ENCODE measurements at regions not wholly inside any gene's neighbourhood (a gene's known extent, or its start where the extent isn't known, plus 50 kb on each side); places are given as distances from the start of the nearest gene placed in this dataset.

DNA sequence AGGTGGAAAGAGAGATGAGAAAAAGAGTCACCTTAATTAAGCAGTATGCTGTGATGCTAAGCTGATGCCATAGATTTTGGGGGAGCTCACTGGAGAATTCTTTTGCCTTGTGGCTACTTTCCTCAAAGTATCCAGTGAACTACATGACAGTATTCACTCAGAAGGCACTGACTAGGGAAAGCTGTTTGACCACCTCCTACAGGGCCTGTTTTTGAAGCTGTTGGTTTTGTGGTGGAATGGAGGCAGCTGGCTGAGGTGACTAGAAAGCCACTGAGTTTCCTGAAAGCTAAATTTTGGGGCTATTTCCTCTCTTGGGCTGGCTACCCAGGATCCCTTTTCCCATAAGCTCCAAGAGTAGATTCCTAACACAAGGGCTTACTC is 124.8 kb upstream of the EOLA2 start:
- Mint-ChIP-seq H3K9me3 (peaks cover 0 to 2% (median 0%) of the 10 kb centered on the region in 11 donors), H3K4me1 (no peaks in the 10 kb centered on the region), H3K27ac (no peak overlapping the region), H3K27me3 (peaks cover 0 to 8% (median 3%) of the 10 kb centered on the region in 5 donors), H3K36me3 (no peaks in the 10 kb centered on the region), H3K4me3 (no peak overlapping the region)
- Histone ChIP-seq H3K27ac (ENCODE audit: low read depth, low read length) (no peak overlapping the region), H3K4me3 (ENCODE audit: low read length) (no peak overlapping the region), H3K9me3 (ENCODE audit: control insufficient read depth in 2 of 3, low read length in 3 of 3) (no peaks in the 10 kb centered on the region), H3K36me3 (ENCODE audit: control insufficient read depth in 2 of 3, insufficient read depth in 3 of 3, low read length in 3 of 3) (no peaks in the 10 kb centered on the region), H3K27me3 (ENCODE audit: control insufficient read depth in 2 of 2, insufficient read depth in 2 of 2, low read length in 2 of 2) (no peaks in the 10 kb centered on the region), H3K4me1 (ENCODE audit: control insufficient read depth in 2 of 2, insufficient read depth in 2 of 2, low read length in 2 of 2) (no peaks in the 10 kb centered on the region)
- DNase-seq (no peak), ATAC-seq (no peak)
- POLR2A ChIA-PET, result interaction anchor here (0.6 kb wide), 1 partner anchor 672 kb away, joined by 3 read pairs; no protein-coding TSS in a partner anchor
- intact Hi-C loops (cut with micrococcal nuclease), result no loop called here
- CTCF ChIA-PET, result no interaction called here

- Histone ChIP-seq H3K27ac (ENCODE audit: low read depth, low read length) (no peak overlapping the region), H3K36me3 (ENCODE audit: control insufficient read depth in 2 of 3, insufficient read depth in 3 of 3, low read length in 3 of 3) (no peaks in the 10 kb centered on the region), H3K4me1 (ENCODE audit: control insufficient read depth in 2 of 2, insufficient read depth in 2 of 2, low read length in 2 of 2) (no peaks in the 10 kb centered on the region), H3K27me3 (ENCODE audit: control insufficient read depth in 2 of 2, insufficient read depth in 2 of 2, low read length in 2 of 2) (no peaks in the 10 kb centered on the region), H3K4me3 (ENCODE audit: low read length) (no peak overlapping the region), H3K9me3 (ENCODE audit: control insufficient read depth in 2 of 3, low read length in 3 of 3) (no peaks in the 10 kb centered on the region)
- Mint-ChIP-seq H3K4me3 (no peak overlapping the region), H3K36me3 (no peaks in the 10 kb centered on the region), H3K27me3 (peaks cover 0 to 8% (median 3%) of the 10 kb centered on the region in 5 donors), H3K4me1 (no peaks in the 10 kb centered on the region), H3K9me3 (peaks cover 0 to 2% (median 0%) of the 10 kb centered on the region in 11 donors), H3K27ac (no peak overlapping the region)
- ATAC-seq (peak; percentile 29), DNase-seq (no peak)
- CTCF ChIA-PET, result no interaction called here
- intact Hi-C loops (cut with micrococcal nuclease), result no loop called here
- POLR2A ChIA-PET, result no interaction called here
Measured at GRCh38 chrX:150063674-150064073, 125.4 kb upstream of the EOLA2 start.

DNA sequence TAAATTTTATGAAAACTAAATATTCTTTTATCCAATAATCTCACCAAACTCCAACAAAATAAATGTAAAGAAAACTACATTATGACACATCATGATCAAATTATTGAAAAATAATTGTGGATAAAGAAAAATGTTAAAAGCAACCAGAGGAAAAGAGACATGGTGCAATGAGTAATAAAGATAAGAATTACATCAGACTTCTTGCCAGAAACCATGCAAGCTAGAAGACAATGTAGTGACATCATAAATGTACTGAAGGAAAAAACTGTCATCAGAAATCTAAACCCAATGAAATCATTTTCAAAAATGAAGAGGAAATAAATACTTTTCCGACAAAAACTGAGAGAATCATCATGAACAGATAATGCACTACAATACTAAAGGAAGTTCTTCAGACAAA is 135.9 kb upstream of the EOLA2 start:
- H3K27ac Mint-ChIP-seq, result no peak overlapping the region
- no peak for ATAC-seq
- intact Hi-C loops (cut with micrococcal nuclease), result no loop called here

DNA sequence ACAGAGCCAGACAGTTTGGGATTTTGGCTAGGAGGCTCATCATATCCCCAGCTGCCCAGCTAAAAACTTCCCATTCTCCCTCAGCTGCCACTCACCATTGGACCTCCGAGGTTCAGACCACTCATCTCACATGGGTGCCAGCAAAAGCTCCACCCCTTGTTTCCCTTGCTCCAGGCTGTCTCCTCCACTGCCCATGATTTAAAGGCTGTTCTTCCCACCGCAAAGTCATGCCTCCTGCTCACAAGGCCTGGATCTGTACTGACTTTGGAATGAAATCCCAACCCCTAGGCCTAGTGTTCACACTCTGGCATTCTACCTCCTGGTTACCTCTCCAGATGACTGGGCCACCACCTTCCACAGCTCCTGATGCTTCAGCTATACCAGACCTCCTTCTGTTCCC is 142.2 kb upstream of the EOLA2 start:
- DNase-seq (no peak), ATAC-seq (no peak)
- Mint-ChIP-seq H3K4me3 (no peak overlapping the region), H3K27ac (no peak overlapping the region), H3K4me1 (no peaks in the 10 kb centered on the region), H3K9me3 (no peaks in the 10 kb centered on the region), H3K36me3 (no peaks in the 10 kb centered on the region), H3K27me3 (peaks cover 0 to 6% (median 0%) of the 10 kb centered on the region in 5 donors)
- no peaks in the 10 kb centered on the region for H3K4me1 ChIP-seq (ENCODE audit: control insufficient read depth in 2 of 2, insufficient read depth in 2 of 2, low read length in 2 of 2)
- no peaks in the 10 kb centered on the region for H3K27me3 ChIP-seq (ENCODE audit: control insufficient read depth in 2 of 2, insufficient read depth in 2 of 2, low read length in 2 of 2)
- intact Hi-C loops (cut with micrococcal nuclease), result no loop called here
- H3K9me3 ChIP-seq (ENCODE audit: control insufficient read depth in 2 of 3, low read length in 3 of 3), result no peaks in the 10 kb centered on the region
- ChIA-PET CTCF (no interaction called here), POLR2A (no interaction called here)
- H3K4me3 ChIP-seq (ENCODE audit: low read length), result no peak overlapping the region
- no peak overlapping the region for H3K27ac ChIP-seq (ENCODE audit: low read depth, low read length)
- no peaks in the 10 kb centered on the region for H3K36me3 ChIP-seq (ENCODE audit: control insufficient read depth in 2 of 3, insufficient read depth in 3 of 3, low read length in 3 of 3)

More for the DNA sequence above, 135.9 kb upstream of the EOLA2 start:
- Mint-ChIP-seq H3K9me3 (peaks cover 0 to 4% (median 0%) of the 10 kb centered on the region in 11 donors), H3K4me3 (no peak overlapping the region), H3K4me1 (no peaks in the 10 kb centered on the region), H3K27me3 (peaks cover 5 to 15% (median 8%) of the 10 kb centered on the region in 5 donors), H3K36me3 (peaks cover 0 to 3% (median 0%) of the 10 kb centered on the region in 5 donors)
- Histone ChIP-seq H3K27ac (ENCODE audit: low read depth, low read length) (no peak overlapping the region), H3K27me3 (ENCODE audit: control insufficient read depth in 2 of 2, insufficient read depth in 2 of 2, low read length in 2 of 2) (no peaks in the 10 kb centered on the region), H3K4me3 (ENCODE audit: low read length) (no peak overlapping the region), H3K36me3 (ENCODE audit: control insufficient read depth in 2 of 3, insufficient read depth in 3 of 3, low read length in 3 of 3) (no peaks in the 10 kb centered on the region), H3K9me3 (ENCODE audit: control insufficient read depth in 2 of 3, low read length in 3 of 3) (no peaks in the 10 kb centered on the region), H3K4me1 (ENCODE audit: control insufficient read depth in 2 of 2, insufficient read depth in 2 of 2, low read length in 2 of 2) (no peaks in the 10 kb centered on the region)
- DNase-seq, result no peak
- ChIA-PET CTCF (no interaction called here), POLR2A (no interaction called here)

DNA sequence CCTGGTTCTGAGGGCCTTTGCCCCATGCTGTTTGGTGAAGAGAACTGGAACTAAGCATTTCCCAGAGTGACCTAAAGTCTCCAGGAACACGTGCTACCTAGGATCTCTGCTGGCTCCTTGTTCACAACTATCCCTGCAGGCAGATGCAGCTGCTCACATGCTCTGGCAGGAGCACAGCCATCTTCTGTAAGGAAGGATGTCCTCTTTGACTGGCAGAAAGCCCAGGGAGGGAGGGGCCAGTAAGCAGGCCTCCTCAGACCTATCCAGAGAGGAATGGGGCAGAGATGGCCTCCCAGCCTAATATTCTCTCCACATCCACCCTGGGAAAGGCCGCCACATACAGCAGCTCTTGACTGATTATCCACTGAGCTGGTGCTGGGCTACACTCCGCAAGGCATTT is 142.8 kb upstream of the EOLA2 start:
- no peak for ATAC-seq
- Histone ChIP-seq H3K9me3 (ENCODE audit: control insufficient read depth in 2 of 3, low read length in 3 of 3) (no peaks in the 10 kb centered on the region), H3K4me1 (ENCODE audit: control insufficient read depth in 2 of 2, insufficient read depth in 2 of 2, low read length in 2 of 2) (no peaks in the 10 kb centered on the region)

DNA sequence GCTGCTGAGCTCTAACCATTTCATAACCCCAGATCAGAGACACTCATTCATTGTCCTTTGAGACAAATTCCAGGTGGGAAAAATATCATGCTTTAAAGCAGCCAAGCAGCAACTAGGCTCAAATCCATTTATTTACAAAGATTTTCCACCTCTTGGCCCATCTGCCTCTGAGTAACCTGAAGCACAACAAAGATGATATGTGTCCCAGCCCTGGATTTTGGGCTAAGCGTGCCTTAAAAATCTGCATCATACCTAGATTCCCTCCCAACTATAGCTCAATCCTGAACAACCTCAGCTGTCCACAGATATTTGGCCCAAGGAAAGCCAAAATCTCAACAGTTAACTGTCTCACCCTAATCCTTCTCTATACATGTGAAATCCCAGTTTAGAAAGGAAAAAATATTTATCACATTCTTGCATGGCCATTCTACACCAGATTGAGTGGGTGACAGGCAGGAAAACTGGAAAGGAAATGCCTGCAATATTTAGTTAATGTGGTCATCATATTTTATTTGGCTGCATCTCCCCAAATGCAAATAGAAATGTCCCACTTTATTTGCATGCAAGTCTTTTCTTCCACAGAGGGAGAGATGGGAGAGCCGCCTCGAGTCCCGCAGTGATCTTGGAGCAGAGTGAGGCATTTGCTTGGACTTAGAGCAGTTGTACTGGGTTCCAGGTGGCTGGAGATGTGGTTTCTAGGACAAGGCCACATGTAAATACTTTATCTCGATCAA is 146.4 kb upstream of the EOLA2 start:
- Histone ChIP-seq H3K4me1 (ENCODE audit: control insufficient read depth in 2 of 2, insufficient read depth in 2 of 2, low read length in 2 of 2) (no peaks in the 10 kb centered on the region), H3K27ac (ENCODE audit: low read depth, low read length) (no peak overlapping the region), H3K4me3 (ENCODE audit: low read length) (no peak overlapping the region), H3K36me3 (ENCODE audit: control insufficient read depth in 2 of 3, insufficient read depth in 3 of 3, low read length in 3 of 3) (no peaks in the 10 kb centered on the region), H3K9me3 (ENCODE audit: control insufficient read depth in 2 of 3, low read length in 3 of 3) (no peaks in the 10 kb centered on the region), H3K27me3 (ENCODE audit: control insufficient read depth in 2 of 2, insufficient read depth in 2 of 2, low read length in 2 of 2) (no peaks in the 10 kb centered on the region)
- Mint-ChIP-seq H3K4me3 (no peak overlapping the region), H3K4me1 (peaks cover 0 to 3% (median 0%) of the 10 kb centered on the region in 7 donors), H3K36me3 (no peaks in the 10 kb centered on the region), H3K9me3 (no peaks in the 10 kb centered on the region), H3K27ac (no peak overlapping the region), H3K27me3 (peaks cover 0 to 4% (median 0%) of the 10 kb centered on the region in 5 donors)
- DNase-seq (no peak), ATAC-seq (no peak)
- POLR2A ChIA-PET, result no interaction called here
- CTCF ChIA-PET, result no interaction called here
- intact Hi-C loops (cut with micrococcal nuclease), result no loop called here

More for the DNA sequence above, 142.8 kb upstream of the EOLA2 start:
- ChIA-PET CTCF (no interaction called here), POLR2A (no interaction called here)
- H3K27ac ChIP-seq (ENCODE audit: low read depth, low read length), result no peak overlapping the region
- Mint-ChIP-seq H3K27me3 (peaks cover 0 to 4% (median 0%) of the 10 kb centered on the region in 5 donors), H3K4me3 (no peak overlapping the region), H3K9me3 (no peaks in the 10 kb centered on the region), H3K4me1 (no peaks in the 10 kb centered on the region), H3K36me3 (no peaks in the 10 kb centered on the region), H3K27ac (no peak overlapping the region)
- no peak for DNase-seq
- H3K4me3 ChIP-seq (ENCODE audit: low read length), result no peak overlapping the region
- no peaks in the 10 kb centered on the region for H3K27me3 ChIP-seq (ENCODE audit: control insufficient read depth in 2 of 2, insufficient read depth in 2 of 2, low read length in 2 of 2)
- intact Hi-C loops (cut with micrococcal nuclease), result no loop called here
- H3K36me3 ChIP-seq (ENCODE audit: control insufficient read depth in 2 of 3, insufficient read depth in 3 of 3, low read length in 3 of 3), result no peaks in the 10 kb centered on the region

GRCh38 chrX:150085881-150086280 is 147.6 kb upstream of the EOLA2 start:
- H3K27me3 ChIP-seq (ENCODE audit: control insufficient read depth in 2 of 2, insufficient read depth in 2 of 2, low read length in 2 of 2), result no peaks in the 10 kb centered on the region
- POLR2A ChIA-PET, result interaction anchor here (0.6 kb wide), 1 partner anchor 14 kb away, joined by 3 read pairs; no protein-coding TSS in a partner anchor
- no peaks in the 10 kb centered on the region for H3K4me1 ChIP-seq (ENCODE audit: control insufficient read depth in 2 of 2, insufficient read depth in 2 of 2, low read length in 2 of 2)
- H3K36me3 Mint-ChIP-seq, result no peaks in the 10 kb centered on the region
- ATAC-seq (no peak), DNase-seq (no peak)
- no peaks in the 10 kb centered on the region for H3K9me3 ChIP-seq (ENCODE audit: control insufficient read depth in 2 of 3, low read length in 3 of 3)
- CTCF ChIA-PET, result no interaction called here
- peaks cover 0 to 4% (median 0%) of the 10 kb centered on the region in 7 donors for H3K4me1 Mint-ChIP-seq
- H3K4me3 ChIP-seq (ENCODE audit: low read length), result no peak overlapping the region
- no peaks in the 10 kb centered on the region for H3K9me3 Mint-ChIP-seq
- no peaks in the 10 kb centered on the region for H3K36me3 ChIP-seq (ENCODE audit: control insufficient read depth in 2 of 3, insufficient read depth in 3 of 3, low read length in 3 of 3)
- intact Hi-C loops (cut with micrococcal nuclease), result no loop called here
- H3K27me3 Mint-ChIP-seq, result peaks cover 0 to under 1% (median 0%) of the 10 kb centered on the region in 5 donors
- H3K27ac ChIP-seq (ENCODE audit: low read depth, low read length), result no peak overlapping the region
- no peak overlapping the region for H3K4me3 Mint-ChIP-seq
- no peak overlapping the region for H3K27ac Mint-ChIP-seq
